Fibroblast of lung (primary cell): ENCODE measurements at regions not wholly inside any gene's neighbourhood (a gene's known extent, or its start where the extent isn't known, plus 50 kb on each side); places are given as distances from the start of the nearest gene placed in this dataset.

ENCODE experiments used
- EZH2 ChIP-seq: IDR thresholded peaks from 2 replicates; pipeline ENCODE4 v1.5.1; 2012; ENCODE audit warnings: low read length, control low read depth, mild to moderate bottlenecking; ENCODE audit errors: missing control alignments
- TF ChIP-seq, protein P1 (sequence below), 2 donors: IDR thresholded peaks in 1 of 2; conservative IDR thresholded peaks in 1 of 2; 1 replicate in 1 of 2; 2 replicates in 1 of 2; pipeline ENCODE4 v1.5.1; 2011 to 2012; ENCODE audit warnings: low read length in 2 of 2, control low read depth in 1 of 2, inconsistent platforms in 1 of 2, low read depth in 1 of 2, mild to moderate bottlenecking in 1 of 2

DNA sequence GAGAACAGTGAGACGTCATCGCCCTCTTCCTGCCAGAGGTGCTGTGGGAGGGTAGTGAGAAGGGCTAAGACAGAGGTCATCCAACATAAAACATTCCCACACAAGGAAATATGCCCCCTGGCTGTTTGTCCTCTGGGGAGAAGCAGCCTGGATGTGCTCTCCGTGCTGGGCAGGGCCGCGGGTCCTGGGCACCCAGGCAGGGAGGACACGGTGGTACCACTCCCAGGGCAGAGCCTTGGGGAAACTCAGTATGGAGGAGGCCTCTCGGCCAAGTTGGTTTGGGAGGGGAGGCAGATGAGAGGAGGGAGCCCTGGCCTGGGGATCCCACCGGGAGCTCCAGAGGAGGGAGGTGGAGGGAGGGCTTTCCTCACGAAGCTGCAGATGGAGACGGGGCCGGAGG, 129.4 kb downstream of the GLRX3 start:
- TF ChIP-seq, protein P1, sequence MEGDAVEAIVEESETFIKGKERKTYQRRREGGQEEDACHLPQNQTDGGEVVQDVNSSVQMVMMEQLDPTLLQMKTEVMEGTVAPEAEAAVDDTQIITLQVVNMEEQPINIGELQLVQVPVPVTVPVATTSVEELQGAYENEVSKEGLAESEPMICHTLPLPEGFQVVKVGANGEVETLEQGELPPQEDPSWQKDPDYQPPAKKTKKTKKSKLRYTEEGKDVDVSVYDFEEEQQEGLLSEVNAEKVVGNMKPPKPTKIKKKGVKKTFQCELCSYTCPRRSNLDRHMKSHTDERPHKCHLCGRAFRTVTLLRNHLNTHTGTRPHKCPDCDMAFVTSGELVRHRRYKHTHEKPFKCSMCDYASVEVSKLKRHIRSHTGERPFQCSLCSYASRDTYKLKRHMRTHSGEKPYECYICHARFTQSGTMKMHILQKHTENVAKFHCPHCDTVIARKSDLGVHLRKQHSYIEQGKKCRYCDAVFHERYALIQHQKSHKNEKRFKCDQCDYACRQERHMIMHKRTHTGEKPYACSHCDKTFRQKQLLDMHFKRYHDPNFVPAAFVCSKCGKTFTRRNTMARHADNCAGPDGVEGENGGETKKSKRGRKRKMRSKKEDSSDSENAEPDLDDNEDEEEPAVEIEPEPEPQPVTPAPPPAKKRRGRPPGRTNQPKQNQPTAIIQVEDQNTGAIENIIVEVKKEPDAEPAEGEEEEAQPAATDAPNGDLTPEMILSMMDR (conservative IDR thresholded peaks at IDR 0.05 in 1 of 2, IDR thresholded peaks at IDR 0.05 in 1 of 2; ENCODE audit: low read depth in 1 of 2, low read length in 2 of 2), result no peak
- TF ChIP-seq EZH2, result no peak
